IMR-90 (cell line): ENCODE measurements at regions not wholly inside any gene's neighbourhood (a gene's known extent, or its start where the extent isn't known, plus 50 kb on each side); places are given as distances from the start of the nearest gene placed in this dataset.

Experiments
- ATAC-seq: fragments of 200-7000 bp; cut with Tn5 transposase; 2 replicates; pipeline ENCODE4 v1.9.1; 2020; ENCODE audit warnings: low read depth, mild to moderate bottlenecking, moderate library complexity
- BruUV-seq: library from RNA; stranded (reverse); fragments of 400-500 nt; replicated peaks from 2 replicates; lab custom pipeline; 2021; lab: Mats Ljungman, UMichigan
- CTCF ChIA-PET: fragments of 300-600 bp; formaldehyde crosslinking; extraction: SDS; loops from one replicate; lab custom pipeline; 2021; ENCODE audit warnings: antibody characterized with exemption; lab: Yijun Ruan, JAX
- POLR2A ChIA-PET: fragments of 300-600 bp; sonication (Branson Sonifier 250); formaldehyde crosslinking; loops from one replicate; lab custom pipeline; 2022; ENCODE audit warnings: antibody characterized with exemption; ENCODE audit not compliant: unreplicated experiment; lab: Charles Lee
- DNase-seq: peaks from one replicate; pipeline ENCODE4 v3.0.0; 2013
- H2AFZ ChIP-seq: replicated peaks from 2 replicates; pipeline ENCODE3; 2013; ENCODE audit warnings: low read length, mild to moderate bottlenecking; ENCODE audit not compliant: poor library complexity
- H2AK5ac ChIP-seq: 2 replicates; pipeline ENCODE4 v1.6.1; 2013; ENCODE audit warnings: low read depth, low read length, inconsistent platforms
- H2AK9ac ChIP-seq: replicated peaks from 2 replicates; pipeline ENCODE3; 2013; ENCODE audit warnings: mild to moderate bottlenecking, low read depth, low read length, moderate library complexity; ENCODE audit not compliant: poor library complexity
- H2BK120ac ChIP-seq: 2 replicates; pipeline ENCODE4 v1.6.1; 2013; ENCODE audit warnings: low read depth, low read length, inconsistent platforms
- H2BK15ac ChIP-seq: 3 replicates; pipeline ENCODE4 v1.6.1; 2013; ENCODE audit warnings: low read depth, low read length, inconsistent platforms
- H2BK20ac ChIP-seq: 2 replicates; pipeline ENCODE4 v1.6.1; 2013; ENCODE audit warnings: low read depth, mild to moderate bottlenecking, inconsistent platforms, low read length, moderate library complexity
- H2BK5ac ChIP-seq: 2 replicates; pipeline ENCODE4 v1.6.1; 2013; ENCODE audit warnings: mild to moderate bottlenecking, low read depth, low read length, inconsistent platforms; ENCODE audit not compliant: poor library complexity, severe bottlenecking
- H3K14ac ChIP-seq: replicated peaks from 2 replicates; pipeline ENCODE4 v1.6.1; 2013; ENCODE audit warnings: low read depth, low read length, inconsistent platforms
- H3K18ac ChIP-seq: 2 replicates; pipeline ENCODE4 v1.6.1; 2013; ENCODE audit warnings: low read depth, low read length, control low read depth
- H3K23ac ChIP-seq: 2 replicates; pipeline ENCODE4 v1.6.1; 2013; ENCODE audit warnings: low read depth, low read length, inconsistent platforms
- H3K27ac ChIP-seq: 2 replicates; pipeline ENCODE4 v1.5.1; 2013; ENCODE audit warnings: mild to moderate bottlenecking, control low read depth, low read length; ENCODE audit not compliant: insufficient read depth
- H3K27me3 ChIP-seq: 2 replicates; pipeline ENCODE4 v1.6.1; 2013; ENCODE audit warnings: low read length; ENCODE audit not compliant: control insufficient read depth, insufficient read depth
- H3K36me3 ChIP-seq: 2 replicates; pipeline ENCODE4 v1.6.1; 2013; ENCODE audit warnings: low read length, mixed read lengths; ENCODE audit not compliant: control insufficient read depth, insufficient read depth
- H3K4ac ChIP-seq: 2 replicates; pipeline ENCODE4 v1.6.1; 2013; ENCODE audit warnings: low read depth, low read length, inconsistent platforms
- H3K4me1 ChIP-seq: 2 replicates; pipeline ENCODE4 v1.6.1; 2013; ENCODE audit warnings: low read length, mixed read lengths; ENCODE audit not compliant: control insufficient read depth, insufficient read depth
- H3K4me2 ChIP-seq: 2 replicates; pipeline ENCODE4 v1.6.1; 2013; ENCODE audit warnings: low read depth, mild to moderate bottlenecking, control low read depth, low read length, moderate library complexity
- H3K4me3 ChIP-seq: 2 replicates; pipeline ENCODE4 v1.5.1; 2013; ENCODE audit warnings: low read depth, mild to moderate bottlenecking, control low read depth, low read length, moderate library complexity; ENCODE audit not compliant: insufficient read depth
- H3K56ac ChIP-seq: 2 replicates; pipeline ENCODE4 v1.6.1; 2013; ENCODE audit warnings: low read length, inconsistent platforms; ENCODE audit not compliant: insufficient read depth; ENCODE audit errors: extremely low read depth
- H3K79me1 ChIP-seq, 2 experiments: 2 replicates each; pipeline ENCODE4 v1.6.1; 2013; ENCODE audit warnings: low read length in 2 of 2, inconsistent platforms in 1 of 2, low read depth in 1 of 2
- H3K9ac ChIP-seq: 2 replicates; pipeline ENCODE4 v1.6.1; 2013; ENCODE audit warnings: low read depth, low read length, control low read depth
- H3K9me1 ChIP-seq: 2 replicates; pipeline ENCODE4 v1.6.1; 2013; ENCODE audit warnings: low read length, inconsistent platforms; ENCODE audit not compliant: insufficient read depth
- H3K9me3 ChIP-seq: 2 replicates; pipeline ENCODE4 v1.6.1; 2013; ENCODE audit warnings: low read length; ENCODE audit not compliant: control insufficient read depth, insufficient read depth
- H4K20me1 ChIP-seq: 2 replicates; pipeline ENCODE4 v1.6.1; 2013; ENCODE audit warnings: low read length, inconsistent platforms; ENCODE audit not compliant: insufficient read depth
- H4K5ac ChIP-seq: 2 replicates; pipeline ENCODE4 v1.6.1; 2013; ENCODE audit warnings: mild to moderate bottlenecking, low read depth, low read length, control low read depth
- H4K8ac ChIP-seq, 2 experiments: 2 replicates each; pipeline ENCODE4 v1.6.1; 2013; ENCODE audit warnings: low read depth in 2 of 2, low read length in 2 of 2, control low read depth in 1 of 2, inconsistent platforms in 1 of 2
- H4K91ac ChIP-seq: 2 replicates; pipeline ENCODE4 v1.6.1; 2013; ENCODE audit warnings: low read depth, low read length, inconsistent platforms; ENCODE audit not compliant: insufficient read depth
- BHLHE40 ChIP-seq: fragments of 150-350 bp; IDR thresholded peaks from 2 replicates; pipeline ENCODE4 v1.6.1; 2016; ENCODE audit warnings: mild to moderate bottlenecking, low read depth, low read length
- CEBPB ChIP-seq: IDR thresholded peaks from 2 replicates; pipeline ENCODE4 v1.6.1; 2012; ENCODE audit warnings: low read depth, low read length, improper control_type of control experiment
- CHD1 ChIP-seq: IDR thresholded peaks from 2 replicates; pipeline ENCODE4 v1.6.1; 2012; ENCODE audit warnings: low read depth, low read length, improper control_type of control experiment
- CTCF ChIP-seq: conservative IDR thresholded peaks from 2 replicates; pipeline ENCODE4 v1.5.1; 2012; ENCODE audit warnings: mild to moderate bottlenecking, low read depth, low read length, improper control_type of control experiment
- ELK1 ChIP-seq: fragments of 150-350 bp; IDR thresholded peaks from 2 replicates; pipeline ENCODE4 v1.6.1; 2016; ENCODE audit warnings: low read depth, mild to moderate bottlenecking, low read length, moderate library complexity, borderline replicate concordance
- FOS ChIP-seq: fragments of 150-350 bp; IDR thresholded peaks from 2 replicates; pipeline ENCODE4 v1.6.1; 2016; ENCODE audit warnings: low read depth, low read length
- MAFK ChIP-seq: IDR thresholded peaks from 2 replicates; pipeline ENCODE4 v1.6.1; 2012; ENCODE audit warnings: low read depth, low read length, improper control_type of control experiment
- MAZ ChIP-seq: IDR thresholded peaks from 2 replicates; pipeline ENCODE4 v1.6.1; 2012; ENCODE audit warnings: low read depth, mild to moderate bottlenecking, low read length, improper control_type of control experiment, moderate library complexity, borderline replicate concordance
- MXI1 ChIP-seq: IDR thresholded peaks from 2 replicates; pipeline ENCODE4 v1.6.1; 2012; ENCODE audit warnings: low read depth, mild to moderate bottlenecking, low read length, moderate library complexity, borderline replicate concordance
- NFE2L2 ChIP-seq: fragments of 150-350 bp; IDR thresholded peaks from 2 replicates; pipeline ENCODE4 v1.6.1; 2016; ENCODE audit warnings: low read depth, mild to moderate bottlenecking, low read length
- POLR2A ChIP-seq: IDR thresholded peaks from 2 replicates; pipeline ENCODE4 v1.6.1; 2012; ENCODE audit warnings: mild to moderate bottlenecking, low read depth, low read length
- RAD21 ChIP-seq: IDR thresholded peaks from 2 replicates; pipeline ENCODE4 v1.6.1; 2012; ENCODE audit warnings: low read length, improper control_type of control experiment
- RCOR1 ChIP-seq: IDR thresholded peaks from 2 replicates; pipeline ENCODE4 v1.6.1; 2012; ENCODE audit warnings: mild to moderate bottlenecking, low read length, improper control_type of control experiment; ENCODE audit not compliant: insufficient replicate concordance
- RFX5 ChIP-seq: IDR thresholded peaks from 2 replicates; pipeline ENCODE4 v1.8.0; 2012; ENCODE audit warnings: low read depth, mild to moderate bottlenecking, low read length, moderate library complexity
- SMC3 ChIP-seq: fragments of 150-350 bp; IDR thresholded peaks from 2 replicates; pipeline ENCODE4 v1.6.1; 2016; ENCODE audit warnings: low read depth, mild to moderate bottlenecking, antibody characterized with exemption, low read length, moderate library complexity
- USF2 ChIP-seq: fragments of 150-350 bp; IDR thresholded peaks from 2 replicates; pipeline ENCODE4 v1.6.1; 2017; ENCODE audit warnings: mild to moderate bottlenecking, antibody characterized with exemption, low read length, low read depth
- WGBS, 2 experiments: methylation state at CpG; one replicate each; pipeline versions ENCODE4 v1.1.5 to v1.1.7; 2013; ENCODE audit warnings: missing lambda C conversion rate in 2 of 2; ENCODE audit not compliant: insufficient read length in 1 of 2; ENCODE audit errors: extremely low coverage in 2 of 2; 5-methylcytosine and 5-hydroxymethylcytosine counted together
- dilution Hi-C: fragments of 300-500 bp; cut with HindIII; formaldehyde crosslinking; loops from one replicate; pipeline ENCODE4 v1.14.3; 2018; ENCODE audit warnings: low sequenced_read_pairs; ENCODE audit not compliant: unreplicated experiment
- in situ Hi-C: fragments of 300-500 bp; cut with MboI; formaldehyde crosslinking; loops from 3 replicates; pipeline ENCODE4 v1.14.3; 2019; ENCODE audit warnings: low sequenced_read_pairs, inconsistent platforms, mixed read lengths
- intact Hi-C: fragments of 100-400 bp; cut with micrococcal nuclease; formaldehyde crosslinking; loops from 2 replicates; pipeline ENCODE4 v1.10.0; 2022

GRCh38 chr4:19655666-19656065 lies 596.0 kb upstream of the SLIT2 start:
- no peak overlapping the region for H4K5ac ChIP-seq
- H4K20me1 ChIP-seq: no peaks in the 10 kb centered on the region
- no peak overlapping the region for H2BK120ac ChIP-seq
- H2BK20ac ChIP-seq: no peak overlapping the region
- no peak overlapping the region for H3K27ac ChIP-seq
- H3K4ac ChIP-seq: no peak overlapping the region
- H3K56ac ChIP-seq: no peak overlapping the region
- POLR2A ChIA-PET: no interaction called here
- no peak overlapping the region for H2AK5ac ChIP-seq
- no peaks in the 10 kb centered on the region; the same call in 1 of the 2 replicates for H3K27me3 ChIP-seq
- in situ Hi-C loops: no loop called here
- H2BK5ac ChIP-seq: no peak overlapping the region
- H2AK9ac ChIP-seq: no peak overlapping the region
- no peak overlapping the region for H3K4me2 ChIP-seq
- no peak overlapping the region for H3K4me3 ChIP-seq
- H3K9ac ChIP-seq: no peak overlapping the region
- no peaks in the 10 kb centered on the region for H3K79me1 ChIP-seq
- no peak for DNase-seq
- no peaks in the 10 kb centered on the region for H3K4me1 ChIP-seq
- H4K91ac ChIP-seq: no peak overlapping the region
- no peaks in the 10 kb centered on the region for H3K36me3 ChIP-seq
- H3K18ac ChIP-seq: no peak overlapping the region
- CTCF ChIA-PET: no interaction called here
- no peak overlapping the region for H3K23ac ChIP-seq
- H2AFZ ChIP-seq: no peak overlapping the region
- ATAC-seq: no peak
- TF ChIP-seq SMC3 (no peak), RAD21 (no peak), MAZ (no peak), RCOR1 (no peak), ELK1 (no peak), USF2 (no peak), BHLHE40 (no peak), MAFK (no peak), FOS (no peak), POLR2A (no peak), MXI1 (no peak), NFE2L2 (no peak), CEBPB (no peak), RFX5 (no peak), CHD1 (no peak), CTCF (no peak)
- BruUV-seq: no TSS peak
- no peak overlapping the region for H2BK15ac ChIP-seq
- H3K9me3 ChIP-seq: no peaks in the 10 kb centered on the region
- dilution Hi-C loops: no loop called here
- 90% methylated on average over 2 of the region's 5 CpGs; no CpG with 5 or more reads in 1 of the 2 experiments for WGBS, 2 experiments
- H3K9me1 ChIP-seq: no peaks in the 10 kb centered on the region
- intact Hi-C loops: no loop called here
- H3K14ac ChIP-seq: no peak overlapping the region
- H4K8ac ChIP-seq: no peak overlapping the region
